ENCODE measurements at regions not wholly inside any gene's neighbourhood (a gene's known extent, or its start where the extent isn't known, plus 50 kb on each side); places are given as distances from the start of the nearest gene placed in this dataset.

DNA sequence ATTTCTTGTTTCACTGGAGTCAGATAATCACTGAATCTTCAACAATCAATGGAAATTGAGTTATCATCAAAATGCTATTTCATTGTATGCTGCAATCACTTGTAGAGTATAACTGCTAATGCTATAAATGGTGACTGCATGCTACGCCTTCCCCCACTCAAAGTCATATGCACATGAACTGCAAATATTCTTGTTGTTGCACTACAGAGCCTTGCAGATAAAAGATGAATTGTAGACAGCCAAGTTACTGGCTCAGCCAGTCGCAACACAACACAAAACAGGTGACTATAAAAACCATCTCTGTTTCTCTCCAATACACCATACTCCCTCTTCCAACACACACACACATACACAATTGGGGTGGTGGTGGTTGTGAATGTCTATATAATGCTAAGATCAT is 171.0 kb upstream of the HMGA2 start:
- no peak overlapping the region for H3K4me3 ChIP-seq (ENCODE audit: low read length)
- H3K4me1 Mint-ChIP-seq (ENCODE audit: low read depth): no peaks in the 10 kb centered on the region
- POLR2A ChIA-PET: no interaction called here
- intact Hi-C loops (cut with DNase I, micrococcal nuclease): no loop called here
- H3K36me3 Mint-ChIP-seq (ENCODE audit: low read depth): no peaks in the 10 kb centered on the region
- H3K36me3 ChIP-seq (ENCODE audit: insufficient read depth, low read length): no peaks in the 10 kb centered on the region
- H3K27ac Mint-ChIP-seq: no peak overlapping the region
- DNase-seq (no peak), ATAC-seq (ENCODE audit: poor library complexity) (no peak)
- peaks cover 5% of the 10 kb centered on the region for H3K27me3 Mint-ChIP-seq
- no peaks in the 10 kb centered on the region for H3K9me3 Mint-ChIP-seq
- H3K27ac ChIP-seq (ENCODE audit: low read depth in 1 of 2, low read length in 2 of 2): no peak overlapping the region
- H3K4me3 Mint-ChIP-seq: no peak overlapping the region
- H3K4me1 ChIP-seq (ENCODE audit: insufficient read depth, low read length): no peaks in the 10 kb centered on the region
- CTCF ChIA-PET: no interaction called here
- peaks cover 0 to 7% of the 10 kb centered on the region in 2 experiments for H3K9me3 ChIP-seq (ENCODE audit: control insufficient read depth in 1 of 2, insufficient read depth in 1 of 2, low read length in 2 of 2)
- no peaks in the 10 kb centered on the region for H3K27me3 ChIP-seq (ENCODE audit: control insufficient read depth in 1 of 2, insufficient read depth in 2 of 2, low read length in 2 of 2)
- TF ChIP-seq CTCF (IDR thresholded peaks at IDR 0.05): no peak

DNA sequence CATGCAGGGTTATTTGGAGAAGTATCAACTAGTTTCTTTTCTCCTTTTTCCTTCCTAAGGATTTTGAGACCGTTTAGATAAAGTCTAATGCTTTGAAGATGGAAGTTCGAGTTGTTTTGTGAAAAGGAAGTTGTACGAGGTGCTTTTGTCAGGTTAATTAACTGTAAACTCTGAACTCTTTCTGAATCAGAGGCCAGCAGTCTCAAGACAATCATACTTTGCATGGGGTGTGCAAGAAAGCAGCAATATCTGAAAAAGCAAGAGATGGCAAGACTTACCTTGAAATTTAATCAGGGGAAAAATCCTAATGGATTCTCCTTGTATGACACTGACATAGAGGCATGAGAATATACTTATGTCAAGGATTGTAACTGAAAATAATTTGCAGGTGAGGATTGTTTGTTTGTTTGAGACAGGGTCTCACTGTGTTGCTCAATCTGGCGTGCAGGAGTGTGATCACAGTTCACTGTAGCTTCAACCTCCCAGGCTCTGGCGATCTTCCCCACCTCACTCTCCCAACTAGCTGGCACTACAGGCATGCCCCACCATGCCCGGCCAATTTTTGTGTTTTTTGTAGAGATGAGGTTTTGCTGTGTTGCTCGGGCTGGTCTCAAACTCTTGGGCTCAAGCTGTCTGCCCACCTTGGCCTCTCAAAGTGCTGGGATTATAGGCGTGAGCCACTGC is 170.2 kb upstream of the HMGA2 start:
- H3K4me1 Mint-ChIP-seq (ENCODE audit: low read depth): no peaks in the 10 kb centered on the region
- no peaks in the 10 kb centered on the region for H3K9me3 Mint-ChIP-seq
- no peak for ATAC-seq (ENCODE audit: poor library complexity)
- no peak for TF ChIP-seq CTCF (IDR thresholded peaks at IDR 0.05)
- ChIA-PET CTCF (no interaction called here), POLR2A (no interaction called here)
- Histone ChIP-seq H3K27ac (ENCODE audit: low read depth in 1 of 2, low read length in 2 of 2) (no peak overlapping the region), H3K36me3 (ENCODE audit: insufficient read depth, low read length) (no peaks in the 10 kb centered on the region), H3K9me3 (ENCODE audit: control insufficient read depth in 1 of 2, insufficient read depth in 1 of 2, low read length in 2 of 2) (peaks cover 0 to 7% of the 10 kb centered on the region in 2 experiments), H3K4me3 (ENCODE audit: low read length) (no peak overlapping the region), H3K27me3 (ENCODE audit: control insufficient read depth in 1 of 2, insufficient read depth in 2 of 2, low read length in 2 of 2) (no peaks in the 10 kb centered on the region), H3K4me1 (ENCODE audit: insufficient read depth, low read length) (no peaks in the 10 kb centered on the region)
- intact Hi-C loops (cut with DNase I, micrococcal nuclease): no loop called here
- H3K27ac Mint-ChIP-seq: no peak overlapping the region
- peaks cover 5% of the 10 kb centered on the region for H3K27me3 Mint-ChIP-seq
- no peak overlapping the region for H3K4me3 Mint-ChIP-seq
- H3K36me3 Mint-ChIP-seq (ENCODE audit: low read depth): no peaks in the 10 kb centered on the region
- DNase-seq: no peak

DNA sequence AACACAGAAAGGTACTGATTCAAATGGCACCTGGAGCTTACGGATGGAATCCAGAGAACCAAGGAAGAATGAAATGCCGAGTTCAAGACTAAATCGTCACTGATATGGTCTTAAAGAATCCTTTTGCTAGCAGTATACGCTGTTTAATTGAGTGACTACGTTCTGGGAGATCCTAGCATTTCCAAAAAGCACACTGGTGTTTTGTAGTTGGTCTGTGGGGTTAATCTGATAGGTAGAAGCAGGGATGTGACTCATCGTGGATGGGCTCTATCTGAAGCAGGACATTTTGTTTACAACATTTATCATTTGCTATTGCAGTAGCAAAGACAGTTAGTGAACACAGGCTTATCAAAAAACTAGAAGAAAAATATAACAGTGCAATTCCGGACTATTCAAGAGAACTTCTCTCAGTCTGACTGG is 169.2 kb upstream of the HMGA2 start:
- H3K27ac Mint-ChIP-seq: no peak overlapping the region
- H3K9me3 ChIP-seq (ENCODE audit: control insufficient read depth in 1 of 2, insufficient read depth in 1 of 2, low read length in 2 of 2): peaks cover 0 to 7% of the 10 kb centered on the region in 2 experiments
- POLR2A ChIA-PET: no interaction called here
- H3K36me3 Mint-ChIP-seq (ENCODE audit: low read depth): no peaks in the 10 kb centered on the region
- no peak for TF ChIP-seq CTCF (IDR thresholded peaks at IDR 0.05)
- intact Hi-C loops (cut with DNase I, micrococcal nuclease): no loop called here
- H3K4me3 ChIP-seq (ENCODE audit: low read length): no peak overlapping the region
- H3K27me3 Mint-ChIP-seq: peaks cover 5% of the 10 kb centered on the region
- no peaks in the 10 kb centered on the region for H3K27me3 ChIP-seq (ENCODE audit: control insufficient read depth in 1 of 2, insufficient read depth in 2 of 2, low read length in 2 of 2)
- no peaks in the 10 kb centered on the region for H3K4me1 Mint-ChIP-seq (ENCODE audit: low read depth)
- CTCF ChIA-PET: no interaction called here
- H3K36me3 ChIP-seq (ENCODE audit: insufficient read depth, low read length): no peaks in the 10 kb centered on the region
- ATAC-seq (ENCODE audit: poor library complexity) (no peak), DNase-seq (no peak)
- no peak overlapping the region for H3K27ac ChIP-seq (ENCODE audit: low read depth in 1 of 2, low read length in 2 of 2)
- H3K4me3 Mint-ChIP-seq: no peak overlapping the region
- no peaks in the 10 kb centered on the region for H3K9me3 Mint-ChIP-seq
- H3K4me1 ChIP-seq (ENCODE audit: insufficient read depth, low read length): no peaks in the 10 kb centered on the region
